GM12878 (cell line): ENCODE measurements at regions not wholly inside any gene's neighbourhood (a gene's known extent, or its start where the extent isn't known, plus 50 kb on each side); places are given as distances from the start of the nearest gene placed in this dataset.

Experiments used
- ATAC-seq: fragments of 200-7000 bp; cut with Tn5 transposase; 3 replicates; pipeline ENCODE4 v1.9.1; 2020; ENCODE audit warnings: mild to moderate bottlenecking, moderate library complexity
- BruUV-seq: library from RNA; stranded (reverse); fragments of 400-500 nt; replicated peaks from 2 replicates; lab custom pipeline; 2021; lab: Mats Ljungman, UMichigan
- CTCF ChIA-PET: fragments of 300-600 bp; sonication (Branson Sonifier 250); formaldehyde crosslinking; extraction: SDS; loops from one replicate; lab custom pipeline; 2021; ENCODE audit warnings: inconsistent platforms; lab: Yijun Ruan, JAX
- POLR2A ChIA-PET: fragments of 350-600 bp; formaldehyde crosslinking; extraction: SDS; loops from one replicate; lab custom pipeline; 2021; ENCODE audit warnings: inconsistent platforms; lab: Charles Lee
- RAD21 ChIA-PET: fragments of 300-600 bp; sonication (Branson Sonifier 250); formaldehyde crosslinking; loops from one replicate; lab custom pipeline; 2023; ENCODE audit warnings: antibody characterized with exemption; ENCODE audit not compliant: unreplicated experiment; lab: Charles Lee
- SMC1A ChIA-PET: fragments of 300-600 bp; sonication (Branson Sonifier 250); formaldehyde crosslinking; loops from one replicate; lab custom pipeline; 2023; ENCODE audit not compliant: unreplicated experiment, uncharacterized antibody; lab: Charles Lee
- DNase-seq: peaks from one replicate; pipeline ENCODE4 v3.0.0-alpha.2; 2011; ENCODE audit warnings: low read depth, low spot score
- FAIRE-seq: peaks from 3 replicates; lab custom pipeline; 2011; peaks lifted over from hg19 to GRCh38; lab: Jason Lieb, UNC
- H2AFZ ChIP-seq: 2 replicates; pipeline ENCODE4 v1.6.0; 2011; ENCODE audit warnings: low read depth, low read length, control low read depth; ENCODE audit not compliant: control insufficient read depth
- H3K27ac ChIP-seq: 2 replicates; pipeline ENCODE4 v1.5.1; 2011; ENCODE audit warnings: control low read depth; ENCODE audit not compliant: control insufficient read depth, insufficient read depth
- H3K27me3 ChIP-seq, 2 experiments: replicated peaks in 1 of 2; 2 replicates each; pipeline versions ENCODE4 v1.6.0 to v1.6.1; 2011; ENCODE audit warnings: low read length in 1 of 2; ENCODE audit not compliant: control insufficient read depth in 2 of 2, insufficient read depth in 2 of 2
- H3K36me3 ChIP-seq, 2 experiments: 2 replicates each; pipeline ENCODE4 v1.5.1; 2011; ENCODE audit warnings: low read length in 1 of 2; ENCODE audit not compliant: control insufficient read depth in 2 of 2, insufficient read depth in 2 of 2
- H3K4me1 ChIP-seq: 2 replicates; pipeline ENCODE4 v1.6.1; 2011; ENCODE audit warnings: mild to moderate bottlenecking, low read length, moderate library complexity, mixed read lengths; ENCODE audit not compliant: control insufficient read depth, insufficient read depth
- H3K4me2 ChIP-seq: 2 replicates; pipeline ENCODE4 v1.6.0; 2011; ENCODE audit warnings: control low read depth; ENCODE audit not compliant: control insufficient read depth, insufficient read depth
- H3K4me3 ChIP-seq: fragments of 200-600 bp; sonication (generic); 2 replicates; pipeline ENCODE4 v1.5.1; 2016
- H3K79me2 ChIP-seq: 2 replicates; pipeline ENCODE4 v1.6.0; 2011; ENCODE audit warnings: low read length; ENCODE audit not compliant: control insufficient read depth, insufficient read depth
- H3K9ac ChIP-seq: 2 replicates; pipeline ENCODE4 v1.8.0; 2011; ENCODE audit warnings: low read length, control low read depth, mixed read lengths; ENCODE audit not compliant: control insufficient read depth, insufficient read depth
- H3K9me3 ChIP-seq: replicated peaks from 3 replicates; pipeline ENCODE4 v1.5.1; 2011; ENCODE audit warnings: mild to moderate bottlenecking, low read length; ENCODE audit not compliant: control insufficient read depth, insufficient read depth
- H4K20me1 ChIP-seq: 2 replicates; pipeline ENCODE4 v1.6.0; 2011; ENCODE audit not compliant: control insufficient read depth, insufficient read depth
- BACH1 ChIP-seq: fragments of 450-650 bp; IDR thresholded peaks from 2 replicates; pipeline ENCODE4 v1.6.1; 2017; ENCODE audit warnings: mild to moderate bottlenecking, borderline replicate concordance
- CBX3 ChIP-seq: fragments of 200-600 bp; sonication (generic); IDR thresholded peaks from 2 replicates; pipeline ENCODE4 v1.6.1; 2016; ENCODE audit warnings: low read depth, borderline replicate concordance
- FOXK2 ChIP-seq: fragments of 450-650 bp; IDR thresholded peaks from 2 replicates; pipeline ENCODE4 v1.6.1; 2017; ENCODE audit warnings: mild to moderate bottlenecking, moderate library complexity
- HDGF ChIP-seq: fragments of 450-650 bp; IDR thresholded peaks from 2 replicates; pipeline ENCODE4 v1.6.1; 2016; ENCODE audit warnings: antibody characterized with exemption
- IKZF1 ChIP-seq: fragments of 450-650 bp; conservative IDR thresholded peaks from 2 replicates; pipeline ENCODE4 v1.6.1; 2017; ENCODE audit warnings: antibody characterized with exemption, mild to moderate bottlenecking
- IRF3 ChIP-seq: fragments of 450-650 bp; IDR thresholded peaks from 2 replicates; pipeline ENCODE4 v1.6.1; 2014; ENCODE audit warnings: mild to moderate bottlenecking
- MLLT1 ChIP-seq: fragments of 450-650 bp; IDR thresholded peaks from 2 replicates; pipeline ENCODE4 v1.6.1; 2016; ENCODE audit warnings: mild to moderate bottlenecking
- NBN ChIP-seq: fragments of 450-650 bp; IDR thresholded peaks from 2 replicates; pipeline ENCODE4 v1.6.1; 2016
- NFYB ChIP-seq: IDR thresholded peaks from 2 replicates; pipeline ENCODE4 v1.6.1; 2011; ENCODE audit warnings: low read depth, mild to moderate bottlenecking, low read length, improper control_type of control experiment, moderate library complexity; ENCODE audit not compliant: insufficient read depth
- NR2C1 ChIP-seq: fragments of 450-650 bp; IDR thresholded peaks from 2 replicates; pipeline ENCODE4 v1.6.1; 2017; ENCODE audit warnings: antibody characterized with exemption, mild to moderate bottlenecking, moderate library complexity
- RAD51 ChIP-seq: fragments of 450-650 bp; IDR thresholded peaks from 2 replicates; pipeline ENCODE4 v1.6.1; 2016; ENCODE audit warnings: moderate library complexity, mild to moderate bottlenecking, inconsistent platforms
- REST ChIP-seq: IDR thresholded peaks from 2 replicates; pipeline ENCODE4 v1.6.1; 2012; ENCODE audit warnings: mild to moderate bottlenecking, low read depth, low read length
- SKIL ChIP-seq: fragments of 450-650 bp; IDR thresholded peaks from 2 replicates; pipeline ENCODE4 v1.6.1; 2017; ENCODE audit warnings: mild to moderate bottlenecking, low read depth, inconsistent platforms; ENCODE audit not compliant: poor library complexity, severe bottlenecking
- TCF12 ChIP-seq: IDR thresholded peaks from 2 replicates; pipeline ENCODE4 v1.6.1; 2011; ENCODE audit warnings: low read depth, mild to moderate bottlenecking, low read length
- TCF7 ChIP-seq: IDR thresholded peaks from 2 replicates; pipeline ENCODE4 v1.6.1; 2014; ENCODE audit warnings: antibody characterized with exemption, borderline replicate concordance
- YY1 ChIP-seq: IDR thresholded peaks from 2 replicates; pipeline ENCODE4 v1.6.1; 2011; ENCODE audit warnings: low read depth, mild to moderate bottlenecking, low read length
- ZNF24 ChIP-seq: fragments of 450-650 bp; IDR thresholded peaks from 2 replicates; pipeline ENCODE4 v1.6.1; 2017; ENCODE audit warnings: antibody characterized with exemption, mild to moderate bottlenecking
- ZNF274 ChIP-seq: IDR thresholded peaks from one replicate; pipeline ENCODE4 v1.8.0; 2011; ENCODE audit not compliant: insufficient read length, insufficient read depth
- whole genome bisulfite sequencing: methylation state at CpG from one replicate; pipeline ENCODE4 v1.1.6; 2016; ENCODE audit warnings: low lambda C conversion rate; ENCODE audit not compliant: insufficient replicate concordance, insufficient coverage; ENCODE audit errors: missing lambda C conversion rate; 5-methylcytosine and 5-hydroxymethylcytosine counted together
- in situ Hi-C: fragments of 300-500 bp; cut with MboI; formaldehyde crosslinking; loops from 9 replicates; pipeline ENCODE4 v1.14.3; 2018; ENCODE audit warnings: mixed read lengths
- intact Hi-C: fragments of 100-400 bp; cut with micrococcal nuclease; formaldehyde crosslinking; loops from one replicate; pipeline ENCODE4 v1.14.2; 2022; ENCODE audit not compliant: unreplicated experiment

GRCh38 chr22:47391169-47392053 is 629.0 kb downstream of the TBC1D22A start:
- no peak for DNase-seq
- POLR2A ChIA-PET, result no interaction called here
- H4K20me1 ChIP-seq, result no peaks in the 10 kb centered on the region
- intact Hi-C loops (no loop called here), in situ Hi-C loops (no loop called here)
- no peaks in the 10 kb centered on the region for H3K36me3 ChIP-seq
- SMC1A ChIA-PET, result interaction anchor here (0.7 kb wide), 1 partner anchor 98 kb away, joined by 4 read pairs; no protein-coding TSS in a partner anchor
- no peak overlapping the region for H3K4me2 ChIP-seq
- no peak for FAIRE-seq
- BruUV-seq, result no TSS peak
- H3K27ac ChIP-seq, result no peak overlapping the region
- 37% methylated on average over 23 of the region's 23 CpGs for WGBS
- H3K4me1 ChIP-seq, result no peaks in the 10 kb centered on the region
- no peaks in the 10 kb centered on the region for H3K27me3 ChIP-seq
- no peak overlapping the region for H2AFZ ChIP-seq
- CTCF ChIA-PET, result no interaction called here
- no peaks in the 10 kb centered on the region for H3K79me2 ChIP-seq
- H3K9me3 ChIP-seq, result no peaks in the 10 kb centered on the region; the same call in 2 of the 3 replicates
- H3K9ac ChIP-seq, result no peak overlapping the region
- ATAC-seq, result no peak
- RAD21 ChIA-PET, result no interaction called here
- H3K4me3 ChIP-seq, result no peak overlapping the region
- no peak for TF ChIP-seq YY1
- no peak for TF ChIP-seq ZNF274
- no peak for TF ChIP-seq ZNF24
- TF ChIP-seq SKIL, result no peak
- TF ChIP-seq NFYB, result no peak
- no peak for TF ChIP-seq MLLT1
- TF ChIP-seq FOXK2, result no peak
- TF ChIP-seq HDGF, result no peak
- no peak for TF ChIP-seq TCF7
- no peak for TF ChIP-seq IKZF1
- TF ChIP-seq TCF12, result no peak
- TF ChIP-seq NBN, result no peak
- no peak for TF ChIP-seq BACH1
- TF ChIP-seq CBX3, result no peak
- no peak for TF ChIP-seq RAD51
- TF ChIP-seq REST, result no peak
- TF ChIP-seq IRF3, result no peak
- no peak for TF ChIP-seq NR2C1
